HAP-1 (cell line): ENCODE measurements at regions not wholly inside any gene's neighbourhood (a gene's known extent, or its start where the extent isn't known, plus 50 kb on each side); places are given as distances from the start of the nearest gene placed in this dataset.

Experiments
- DNase-seq, 2 experiments: peaks; one replicate each; pipeline ENCODE4 v3.0.0-alpha.2; 2016 to 2020; ENCODE audit warnings: low spot score in 2 of 2
- H3K27me3 ChIP-seq: fragments of 250-450 bp; sonication (Bioruptor Pico); 2 replicates; pipeline ENCODE4 v1.5.1; 2020; ENCODE audit warnings: low read depth, mild to moderate bottlenecking, moderate library complexity
- H3K36me3 ChIP-seq: fragments of 250-450 bp; sonication (Bioruptor Pico); replicated peaks from 2 replicates; pipeline ENCODE4 v1.5.1; 2020; ENCODE audit warnings: mild to moderate bottlenecking
- H3K4me1 ChIP-seq: fragments of 250-450 bp; sonication (Bioruptor Pico); 2 replicates; pipeline ENCODE4 v1.5.1; 2020; ENCODE audit warnings: mild to moderate bottlenecking
- H3K4me3 ChIP-seq: fragments of 250-450 bp; sonication (Bioruptor Pico); 2 replicates; pipeline ENCODE4 v1.5.1; 2020; ENCODE audit warnings: mild to moderate bottlenecking, moderate library complexity
- H3K9me3 ChIP-seq: fragments of 250-450 bp; sonication (Bioruptor Pico); 2 replicates; pipeline ENCODE4 v1.5.1; 2020; ENCODE audit warnings: mild to moderate bottlenecking, moderate library complexity
- in situ Hi-C: fragments of 300-500 bp; cut with MboI; formaldehyde crosslinking; loops from 3 replicates; pipeline ENCODE4 v1.14.3; 2020; ENCODE audit warnings: low sequenced_read_pairs, inconsistent platforms, mixed read lengths

GRCh38 chr15:69523010-69524001 lies 70.7 kb downstream of the RPLP1 start:
- H3K9me3 ChIP-seq = peaks cover 3% of the 10 kb centered on the region; the same call in 1 of the 2 replicates
- H3K4me1 ChIP-seq = peaks cover 43% of the 10 kb centered on the region
- H3K27me3 ChIP-seq = no peaks in the 10 kb centered on the region
- DNase-seq = peak; percentile 99
- no peak overlapping the region for H3K4me3 ChIP-seq
- in situ Hi-C loops = loop anchor here (10.0 kb wide), 1 partner anchor 201 kb away; no protein-coding TSS in a partner anchor
- H3K36me3 ChIP-seq = no peaks in the 10 kb centered on the region

- peaks cover 43% of the 10 kb centered on the region for H3K4me1 ChIP-seq
- H3K27me3 ChIP-seq = no peaks in the 10 kb centered on the region
- in situ Hi-C loops = loop anchor here (10.0 kb wide), 1 partner anchor 201 kb away; no protein-coding TSS in a partner anchor
- peaks cover 3% of the 10 kb centered on the region; the same call in 1 of the 2 replicates for H3K9me3 ChIP-seq
- H3K36me3 ChIP-seq = no peaks in the 10 kb centered on the region
- H3K4me3 ChIP-seq = no peak overlapping the region
- DNase-seq = peak; percentile 75
Measured at GRCh38 chr15:69524296-69524695, 71.7 kb downstream of the RPLP1 start.

- DNase-seq = peak in 1 of 2 experiments; percentile 61
- H3K4me1 ChIP-seq = peaks cover 47% of the 10 kb centered on the region
- H3K9me3 ChIP-seq = peaks cover 3% of the 10 kb centered on the region; the same call in 1 of the 2 replicates
- in situ Hi-C loops = loop anchor here (10.0 kb wide), 1 partner anchor 200 kb away; no protein-coding TSS in a partner anchor
- H3K27me3 ChIP-seq = no peaks in the 10 kb centered on the region
- H3K4me3 ChIP-seq = no peak overlapping the region
- H3K36me3 ChIP-seq = no peaks in the 10 kb centered on the region
Measured at GRCh38 chr15:69524814-69525213, 72.2 kb downstream of the RPLP1 start.

- in situ Hi-C loops = loop anchor here (10.0 kb wide), 1 partner anchor 199 kb away; no protein-coding TSS in a partner anchor
- H3K27me3 ChIP-seq = no peaks in the 10 kb centered on the region
- no peak for DNase-seq
- no peak overlapping the region for H3K4me3 ChIP-seq
- H3K36me3 ChIP-seq = no peaks in the 10 kb centered on the region
- H3K4me1 ChIP-seq = peaks cover 54% of the 10 kb centered on the region
- H3K9me3 ChIP-seq = peaks cover 3% of the 10 kb centered on the region; the same call in 1 of the 2 replicates
Measured at GRCh38 chr15:69525543-69525942, 72.9 kb downstream of the RPLP1 start.

GRCh38 chr15:69526081-69527061 lies 73.8 kb downstream of the RPLP1 start:
- Histone ChIP-seq H3K27me3 (no peaks in the 10 kb centered on the region), H3K4me3 (no peak overlapping the region), H3K4me1 (peaks cover 59% of the 10 kb centered on the region), H3K36me3 (no peaks in the 10 kb centered on the region), H3K9me3 (peaks cover 3% of the 10 kb centered on the region; the same call in 1 of the 2 replicates)
- in situ Hi-C loops = loop anchor here (10.0 kb wide), 1 partner anchor 198 kb away; no protein-coding TSS in a partner anchor
- DNase-seq = peak; percentile 90 to 98

- Histone ChIP-seq H3K4me1 (peaks cover 76% of the 10 kb centered on the region), H3K27me3 (no peaks in the 10 kb centered on the region), H3K9me3 (peaks cover 3% of the 10 kb centered on the region; the same call in 1 of the 2 replicates), H3K4me3 (no peak overlapping the region), H3K36me3 (no peaks in the 10 kb centered on the region)
- in situ Hi-C loops = loop anchor here (10.0 kb wide), 1 partner anchor 196 kb away; no protein-coding TSS in a partner anchor
- DNase-seq = no peak
Measured at GRCh38 chr15:69529141-69529540, 76.5 kb downstream of the RPLP1 start.

GRCh38 chr15:69529961-69530633 lies 77.5 kb downstream of the RPLP1 start:
- peak; percentile 68 to 78 for DNase-seq
- Histone ChIP-seq H3K36me3 (no peaks in the 10 kb centered on the region), H3K9me3 (peaks cover 3% of the 10 kb centered on the region; the same call in 1 of the 2 replicates), H3K4me3 (no peak overlapping the region), H3K4me1 (peaks cover 66% of the 10 kb centered on the region), H3K27me3 (no peaks in the 10 kb centered on the region)
- in situ Hi-C loops = loop anchor here (10.0 kb wide), 1 partner anchor 195 kb away; no protein-coding TSS in a partner anchor

- in situ Hi-C loops = no loop called here
- DNase-seq = peak; percentile 97 to 100
Measured at GRCh38 chr15:69530991-69531664, 78.5 kb downstream of the RPLP1 start.

GRCh38 chr15:69531665-69532027 lies 79.0 kb downstream of the RPLP1 start:
- Histone ChIP-seq H3K4me1 (peaks cover 55% of the 10 kb centered on the region), H3K4me3 (no peak overlapping the region), H3K36me3 (no peaks in the 10 kb centered on the region), H3K27me3 (no peaks in the 10 kb centered on the region), H3K9me3 (no peaks in the 10 kb centered on the region)
- DNase-seq = peak in 1 of 2 experiments; percentile 75
- in situ Hi-C loops = no loop called here

More at GRCh38 chr15:69530991-69531664, 78.5 kb downstream of the RPLP1 start:
- H3K4me3 ChIP-seq = no peak overlapping the region
- H3K9me3 ChIP-seq = no peaks in the 10 kb centered on the region; the same call in 1 of the 2 replicates
- H3K4me1 ChIP-seq = peaks cover 60% of the 10 kb centered on the region
- H3K36me3 ChIP-seq = no peaks in the 10 kb centered on the region
- no peaks in the 10 kb centered on the region for H3K27me3 ChIP-seq

- H3K9me3 ChIP-seq = no peaks in the 10 kb centered on the region
- peaks cover 55% of the 10 kb centered on the region for H3K4me1 ChIP-seq
- no peak overlapping the region for H3K4me3 ChIP-seq
- peak; percentile 79 to 90 for DNase-seq
- no peaks in the 10 kb centered on the region for H3K36me3 ChIP-seq
- in situ Hi-C loops = no loop called here
- no peaks in the 10 kb centered on the region for H3K27me3 ChIP-seq
Measured at GRCh38 chr15:69532066-69532465, 79.4 kb downstream of the RPLP1 start.

- Histone ChIP-seq H3K36me3 (no peaks in the 10 kb centered on the region), H3K4me3 (no peak overlapping the region), H3K4me1 (peaks cover 57% of the 10 kb centered on the region), H3K9me3 (no peaks in the 10 kb centered on the region), H3K27me3 (no peaks in the 10 kb centered on the region)
- DNase-seq = no peak
- in situ Hi-C loops = no loop called here
Measured at GRCh38 chr15:69532856-69533255, 80.2 kb downstream of the RPLP1 start.

GRCh38 chr15:69533522-69533921 lies 80.9 kb downstream of the RPLP1 start:
- DNase-seq = no peak
- no peaks in the 10 kb centered on the region for H3K36me3 ChIP-seq
- in situ Hi-C loops = no loop called here
- H3K4me3 ChIP-seq = no peak overlapping the region
- H3K4me1 ChIP-seq = peaks cover 62% of the 10 kb centered on the region
- H3K9me3 ChIP-seq = no peaks in the 10 kb centered on the region
- no peaks in the 10 kb centered on the region for H3K27me3 ChIP-seq
